Tibial nerve (tissue), 4 donors: ENCODE measurements at regions not wholly inside any gene's neighbourhood (a gene's known extent, or its start where the extent isn't known, plus 50 kb on each side); places are given as distances from the start of the nearest gene placed in this dataset.

Experiments used
- DNase-seq, 2 donors: peaks; one replicate each; pipeline ENCODE4 v3.0.0-alpha.2; 2019; ENCODE audit warnings: low spot score in 2 of 2
- H3K27ac ChIP-seq, 4 donors: fragments of 200-600 bp; sonication (generic) in 3 of 4; one replicate each; pipeline ENCODE4 v1.5.1; 2017 to 2019; ENCODE audit warnings: mild to moderate bottlenecking in 1 of 4
- H3K27me3 ChIP-seq, 2 donors: fragments of 200-600 bp; sonication (generic) in 1 of 2; one replicate each; pipeline versions ENCODE4 v1.5.1 to v1.6.0; 2017 to 2019
- H3K36me3 ChIP-seq, 3 donors: fragments of 200-600 bp; sonication (generic); one replicate each; pipeline ENCODE4 v1.5.1; 2018 to 2019
- H3K4me1 ChIP-seq, 4 donors: fragments of 200-600 bp; sonication (generic) in 3 of 4; one replicate each; pipeline ENCODE4 v1.5.1; 2017 to 2019
- H3K4me3 ChIP-seq, 4 donors: fragments of 200-600 bp; sonication (generic) in 3 of 4; one replicate each; pipeline ENCODE4 v1.5.1; 2017 to 2019; ENCODE audit warnings: mild to moderate bottlenecking in 1 of 4, moderate library complexity in 1 of 4
- H3K9me3 ChIP-seq, 4 donors: fragments of 200-600 bp; sonication (generic) in 3 of 4; one replicate each; pipeline ENCODE4 v1.5.1; 2017 to 2019
- EP300 ChIP-seq, 2 donors: sonication (generic); formaldehyde crosslinking; IDR thresholded peaks; one replicate each; pipeline ENCODE4 v1.6.1; 2017; ENCODE audit warnings: antibody characterized with exemption in 2 of 2, mild to moderate bottlenecking in 1 of 2
- POLR2A ChIP-seq, 2 donors: fragments of 450-650 bp; IDR thresholded peaks; one replicate each; pipeline ENCODE4 v1.6.1; 2017; ENCODE audit warnings: antibody characterized with exemption in 2 of 2, mild to moderate bottlenecking in 2 of 2, moderate library complexity in 2 of 2
- WGBS, 2 donors: methylation state at CpG; one replicate each; pipeline ENCODE4 v1.1.5; 2018; 5-methylcytosine and 5-hydroxymethylcytosine counted together
- TF ChIP-seq, protein P1 (sequence below), 5 experiments: fragments of 200-600 bp in 3 of 5; fragments of 450-650 bp in 2 of 5; sonication (generic) in 3 of 5; IDR thresholded peaks; one replicate each; pipeline ENCODE4 v1.5.1; 2016 to 2019; ENCODE audit warnings: antibody characterized with exemption in 5 of 5, mild to moderate bottlenecking in 3 of 5, moderate library complexity in 2 of 5

DNA sequence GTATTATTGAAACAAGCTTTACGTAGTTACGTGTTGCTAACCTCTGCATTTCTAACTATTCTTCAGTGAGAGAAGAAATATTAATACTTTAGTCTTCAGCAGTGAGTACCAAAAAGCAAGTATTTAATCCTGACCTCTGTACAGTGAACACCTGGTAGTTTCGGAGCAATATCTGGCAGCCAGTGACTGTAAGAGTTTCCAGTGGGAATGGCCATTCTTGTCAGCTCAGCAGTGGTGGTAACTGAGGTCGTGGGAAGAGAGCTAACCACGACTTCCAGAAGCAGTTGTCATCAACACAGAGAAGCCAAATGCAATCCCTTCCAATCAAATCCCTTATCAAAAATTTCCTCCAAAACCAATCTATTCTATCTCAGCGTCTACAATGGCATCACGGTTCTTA lies 1500.2 kb upstream of the FLRT2 start:
- no peaks in the 10 kb centered on the region for H3K36me3 ChIP-seq
- WGBS, 2 donors, result 69 to 74% methylated on average over 7 of the region's 7 CpGs
- TF ChIP-seq POLR2A (IDR thresholded peaks at IDR 0.05) (no peak), EP300 (IDR thresholded peaks at IDR 0.05) (no peak)
- TF ChIP-seq, protein P1, sequence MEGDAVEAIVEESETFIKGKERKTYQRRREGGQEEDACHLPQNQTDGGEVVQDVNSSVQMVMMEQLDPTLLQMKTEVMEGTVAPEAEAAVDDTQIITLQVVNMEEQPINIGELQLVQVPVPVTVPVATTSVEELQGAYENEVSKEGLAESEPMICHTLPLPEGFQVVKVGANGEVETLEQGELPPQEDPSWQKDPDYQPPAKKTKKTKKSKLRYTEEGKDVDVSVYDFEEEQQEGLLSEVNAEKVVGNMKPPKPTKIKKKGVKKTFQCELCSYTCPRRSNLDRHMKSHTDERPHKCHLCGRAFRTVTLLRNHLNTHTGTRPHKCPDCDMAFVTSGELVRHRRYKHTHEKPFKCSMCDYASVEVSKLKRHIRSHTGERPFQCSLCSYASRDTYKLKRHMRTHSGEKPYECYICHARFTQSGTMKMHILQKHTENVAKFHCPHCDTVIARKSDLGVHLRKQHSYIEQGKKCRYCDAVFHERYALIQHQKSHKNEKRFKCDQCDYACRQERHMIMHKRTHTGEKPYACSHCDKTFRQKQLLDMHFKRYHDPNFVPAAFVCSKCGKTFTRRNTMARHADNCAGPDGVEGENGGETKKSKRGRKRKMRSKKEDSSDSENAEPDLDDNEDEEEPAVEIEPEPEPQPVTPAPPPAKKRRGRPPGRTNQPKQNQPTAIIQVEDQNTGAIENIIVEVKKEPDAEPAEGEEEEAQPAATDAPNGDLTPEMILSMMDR (IDR thresholded peaks at IDR 0.05), result no peak

DNA sequence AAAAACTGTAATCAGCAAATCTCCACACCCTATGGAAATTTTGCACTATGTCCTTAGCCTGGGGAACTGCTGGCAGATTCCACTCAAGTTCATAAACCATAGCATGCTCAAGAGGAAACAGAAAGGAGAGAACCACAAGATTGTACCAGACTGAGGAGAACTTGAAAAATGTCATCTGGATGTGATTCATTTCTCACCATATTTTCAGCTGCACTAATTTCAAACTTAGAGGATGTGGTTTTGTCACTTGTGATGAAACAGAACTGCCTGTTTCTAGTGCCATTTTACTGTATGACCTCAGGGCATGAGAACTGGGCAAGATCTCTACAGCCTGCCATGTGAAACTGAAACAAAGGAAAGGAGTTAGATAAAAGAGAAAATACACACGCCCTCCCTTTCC lies 1493.1 kb upstream of the FLRT2 start:
- no peak overlapping the region for H3K4me3 ChIP-seq
- H3K27ac ChIP-seq, result no peak overlapping the region
- no peaks in the 10 kb centered on the region for H3K4me1 ChIP-seq
- DNase-seq, result no peak
- H3K36me3 ChIP-seq, result no peaks in the 10 kb centered on the region
- WGBS, 2 donors, result 67 to 69% methylated on average over 1 of the region's 1 CpG
- H3K27me3 ChIP-seq, result no peaks in the 10 kb centered on the region
- no peak for TF ChIP-seq EP300 (IDR thresholded peaks at IDR 0.05)
- TF ChIP-seq, protein P1 (IDR thresholded peaks at IDR 0.05), result no peak
- H3K9me3 ChIP-seq, result no peaks in the 10 kb centered on the region

More for the DNA sequence above, 1500.2 kb upstream of the FLRT2 start:
- Histone ChIP-seq H3K4me1 (peaks cover 0 to 4% (median 0%) of the 10 kb centered on the region in 4 donors), H3K9me3 (no peaks in the 10 kb centered on the region), H3K4me3 (no peak overlapping the region), H3K27me3 (no peaks in the 10 kb centered on the region), H3K27ac (no peak overlapping the region)
- no peak for DNase-seq

DNA sequence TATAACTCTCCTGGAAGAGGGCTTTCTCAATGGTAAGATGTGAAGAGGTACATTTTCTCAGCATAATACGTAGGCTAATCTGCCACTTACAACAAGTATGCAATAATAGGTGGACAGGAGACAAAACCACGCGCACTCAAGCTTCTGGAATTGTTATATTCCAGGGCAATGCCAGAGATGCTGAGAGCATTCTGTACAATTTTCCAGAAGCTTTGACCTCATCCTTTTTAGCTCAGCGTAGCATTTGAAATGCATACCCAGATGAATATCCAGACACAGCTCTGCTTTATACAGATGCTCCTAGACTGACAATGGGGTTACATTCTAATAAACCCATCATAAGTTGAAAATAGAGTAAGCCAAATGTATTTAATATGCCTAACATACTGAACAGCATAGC lies 1492.4 kb upstream of the FLRT2 start:
- H3K27ac ChIP-seq, result no peak overlapping the region
- WGBS, 2 donors, result 79 to 93% methylated on average over 4 of the region's 4 CpGs
- H3K27me3 ChIP-seq, result no peaks in the 10 kb centered on the region
- H3K9me3 ChIP-seq, result no peaks in the 10 kb centered on the region
- H3K36me3 ChIP-seq, result no peaks in the 10 kb centered on the region
- no peak overlapping the region for H3K4me3 ChIP-seq
- no peak for TF ChIP-seq EP300 (IDR thresholded peaks at IDR 0.05)
- TF ChIP-seq POLR2A (IDR thresholded peaks at IDR 0.05), result no peak
- TF ChIP-seq, protein P1 (IDR thresholded peaks at IDR 0.05), result no peak
- no peaks in the 10 kb centered on the region for H3K4me1 ChIP-seq
- DNase-seq, result no peak

DNA sequence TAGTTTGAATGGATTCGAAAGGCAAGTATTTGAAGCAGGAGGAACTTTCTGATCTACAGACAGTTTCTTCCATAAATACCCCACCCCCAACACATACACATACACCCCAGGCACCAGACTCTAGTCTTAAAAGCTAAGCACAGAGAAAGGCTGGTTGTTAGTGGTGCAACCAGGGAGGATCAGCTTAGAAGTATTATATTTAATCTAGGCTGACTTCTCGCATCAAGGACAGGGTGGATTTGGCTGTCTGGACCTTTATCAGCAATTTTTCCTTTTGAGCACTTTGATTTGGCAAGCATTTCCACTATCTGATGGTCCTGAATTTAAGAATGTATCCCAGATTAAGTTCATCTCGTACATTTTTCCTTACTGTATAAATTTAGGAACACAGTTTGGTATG lies 1489.8 kb upstream of the FLRT2 start:
- H3K27ac ChIP-seq, result no peak overlapping the region
- 72 to 85% methylated on average over 3 of the region's 3 CpGs for WGBS, 2 donors
- H3K27me3 ChIP-seq, result no peaks in the 10 kb centered on the region
- no peaks in the 10 kb centered on the region for H3K9me3 ChIP-seq
- H3K4me1 ChIP-seq, result no peaks in the 10 kb centered on the region
- no peak for DNase-seq
- no peak overlapping the region for H3K4me3 ChIP-seq
- H3K36me3 ChIP-seq, result no peaks in the 10 kb centered on the region
- no peak for TF ChIP-seq POLR2A (IDR thresholded peaks at IDR 0.05)
- no peak for TF ChIP-seq EP300 (IDR thresholded peaks at IDR 0.05)
- TF ChIP-seq, protein P1 (IDR thresholded peaks at IDR 0.05), result no peak

DNA sequence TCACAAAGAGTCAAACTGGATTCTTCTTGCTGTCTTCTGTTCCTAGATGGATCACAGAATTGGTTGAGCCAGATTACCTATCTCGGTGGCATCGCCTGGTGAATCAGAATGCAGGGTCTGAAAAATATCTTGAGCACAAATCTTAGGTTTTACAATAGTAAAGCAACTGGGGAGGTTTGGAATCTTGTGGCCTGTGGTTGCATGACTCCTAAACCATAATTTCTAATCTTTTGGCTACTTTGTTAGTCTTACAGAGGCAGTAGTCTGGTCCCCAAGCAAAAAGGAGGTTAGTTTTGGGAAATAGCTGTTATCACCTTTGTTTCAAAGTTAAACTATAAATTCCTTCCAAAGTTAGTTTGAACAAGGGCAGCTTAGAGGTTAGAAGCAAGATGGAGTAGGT lies 1488.5 kb upstream of the FLRT2 start:
- Histone ChIP-seq H3K27me3 (no peaks in the 10 kb centered on the region), H3K9me3 (no peaks in the 10 kb centered on the region), H3K4me1 (no peaks in the 10 kb centered on the region), H3K4me3 (no peak overlapping the region), H3K36me3 (no peaks in the 10 kb centered on the region), H3K27ac (no peak overlapping the region)
- no peak for DNase-seq
- TF ChIP-seq POLR2A (IDR thresholded peaks at IDR 0.05) (no peak), EP300 (IDR thresholded peaks at IDR 0.05) (no peak)
- TF ChIP-seq, protein P1 (IDR thresholded peaks at IDR 0.05), result no peak
- 94 to 100% methylated on average over 2 of the region's 2 CpGs for WGBS, 2 donors
